GM18508 (cell line): ENCODE measurements at regions not wholly inside any gene's neighbourhood (a gene's known extent, or its start where the extent isn't known, plus 50 kb on each side); places are given as distances from the start of the nearest gene placed in this dataset.

Experiments used
- ATAC-seq: cut with Tn5 transposase; IDR thresholded peaks from one replicate; pipeline ENCODE4 v1.9.1; 2021; ENCODE audit warnings: moderate number of reproducible peaks; ENCODE audit not compliant: insufficient read depth, unreplicated experiment

GRCh38 chr15:47824147-47824546, 106.8 kb downstream of the SEMA6D start:
- peak; percentile 78 for ATAC-seq

GRCh38 chr15:47829667-47830066, 112.4 kb downstream of the SEMA6D start:
- ATAC-seq = no peak

- ATAC-seq = no peak
Measured at GRCh38 chr15:47834093-47834492, 116.8 kb downstream of the SEMA6D start.

GRCh38 chr15:47839233-47839825, 122.0 kb downstream of the SEMA6D start:
- no peak for ATAC-seq

GRCh38 chr15:47843124-47843663, 125.9 kb downstream of the SEMA6D start:
- no peak for ATAC-seq

- no peak for ATAC-seq
Measured at GRCh38 chr15:47844437-47844836, 127.1 kb downstream of the SEMA6D start.

GRCh38 chr15:47846128-47846868, 129.0 kb downstream of the SEMA6D start:
- no peak for ATAC-seq

GRCh38 chr15:47846876-47847275, 129.6 kb downstream of the SEMA6D start:
- no peak for ATAC-seq

- no peak for ATAC-seq
Measured at GRCh38 chr15:47856071-47856470, 138.8 kb downstream of the SEMA6D start.

GRCh38 chr15:47857014-47857775, 139.9 kb downstream of the SEMA6D start:
- ATAC-seq = no peak

GRCh38 chr15:47857776-47858167, 140.5 kb downstream of the SEMA6D start:
- ATAC-seq = no peak

- ATAC-seq = no peak
Measured at GRCh38 chr15:47861111-47861903, 144.0 kb downstream of the SEMA6D start.

- ATAC-seq = no peak
Measured at GRCh38 chr15:47862402-47862801, 145.1 kb downstream of the SEMA6D start.

GRCh38 chr15:47866446-47866845, 149.1 kb downstream of the SEMA6D start:
- no peak for ATAC-seq

GRCh38 chr15:47870300-47870955, 153.1 kb downstream of the SEMA6D start:
- no peak for ATAC-seq

GRCh38 chr15:47870956-47871625, 153.8 kb downstream of the SEMA6D start:
- ATAC-seq = no peak

- no peak for ATAC-seq
Measured at GRCh38 chr15:47872208-47872607, 154.9 kb downstream of the SEMA6D start.

- no peak for ATAC-seq
Measured at GRCh38 chr15:47872869-47873432, 155.6 kb downstream of the SEMA6D start.

- no peak for ATAC-seq
Measured at GRCh38 chr15:47876986-47877385, 159.7 kb downstream of the SEMA6D start.
